Glutamatergic neuron (in vitro differentiated cells): ENCODE measurements at regions not wholly inside any gene's neighbourhood (a gene's known extent, or its start where the extent isn't known, plus 50 kb on each side); places are given as distances from the start of the nearest gene placed in this dataset.
A peak's percentile ranks its signal among the peaks of the same experiment; 100 is the strongest.

ENCODE experiments used
- DNase-seq: peaks from one replicate; pipeline ENCODE4 v3.0.0; 2022
- H3K27ac Mint-ChIP-seq: one replicate; pipeline ENCODE4 v1.8.0; 2020; ENCODE audit warnings: mild to moderate bottlenecking, mixed read lengths, inconsistent platforms; ENCODE audit not compliant: unreplicated experiment
- H3K27me3 Mint-ChIP-seq: one replicate; pipeline ENCODE4 v1.8.0; 2020; ENCODE audit warnings: mild to moderate bottlenecking, moderate library complexity, mixed read lengths, inconsistent platforms; ENCODE audit not compliant: unreplicated experiment
- H3K36me3 Mint-ChIP-seq: one replicate; pipeline ENCODE4 v1.8.0; 2020; ENCODE audit warnings: mild to moderate bottlenecking, mixed read lengths, inconsistent platforms; ENCODE audit not compliant: unreplicated experiment
- H3K4me1 Mint-ChIP-seq: one replicate; pipeline ENCODE4 v1.8.0; 2020; ENCODE audit warnings: mild to moderate bottlenecking, low read depth, mixed read lengths, inconsistent platforms; ENCODE audit not compliant: unreplicated experiment
- H3K4me3 Mint-ChIP-seq: one replicate; pipeline ENCODE4 v1.8.0; 2020; ENCODE audit warnings: mild to moderate bottlenecking, mixed read lengths, inconsistent platforms; ENCODE audit not compliant: unreplicated experiment
- H3K9me3 Mint-ChIP-seq: one replicate; pipeline ENCODE4 v1.8.0; 2020; ENCODE audit warnings: mild to moderate bottlenecking, moderate library complexity, mixed read lengths, inconsistent platforms; ENCODE audit not compliant: unreplicated experiment
- TF ChIP-seq, protein P1 (sequence below): fragments of 200-600 bp; sonication (generic); IDR thresholded peaks from one replicate; pipeline ENCODE4 v1.5.0; 2021; ENCODE audit not compliant: partially characterized antibody, unreplicated experiment

DNA sequence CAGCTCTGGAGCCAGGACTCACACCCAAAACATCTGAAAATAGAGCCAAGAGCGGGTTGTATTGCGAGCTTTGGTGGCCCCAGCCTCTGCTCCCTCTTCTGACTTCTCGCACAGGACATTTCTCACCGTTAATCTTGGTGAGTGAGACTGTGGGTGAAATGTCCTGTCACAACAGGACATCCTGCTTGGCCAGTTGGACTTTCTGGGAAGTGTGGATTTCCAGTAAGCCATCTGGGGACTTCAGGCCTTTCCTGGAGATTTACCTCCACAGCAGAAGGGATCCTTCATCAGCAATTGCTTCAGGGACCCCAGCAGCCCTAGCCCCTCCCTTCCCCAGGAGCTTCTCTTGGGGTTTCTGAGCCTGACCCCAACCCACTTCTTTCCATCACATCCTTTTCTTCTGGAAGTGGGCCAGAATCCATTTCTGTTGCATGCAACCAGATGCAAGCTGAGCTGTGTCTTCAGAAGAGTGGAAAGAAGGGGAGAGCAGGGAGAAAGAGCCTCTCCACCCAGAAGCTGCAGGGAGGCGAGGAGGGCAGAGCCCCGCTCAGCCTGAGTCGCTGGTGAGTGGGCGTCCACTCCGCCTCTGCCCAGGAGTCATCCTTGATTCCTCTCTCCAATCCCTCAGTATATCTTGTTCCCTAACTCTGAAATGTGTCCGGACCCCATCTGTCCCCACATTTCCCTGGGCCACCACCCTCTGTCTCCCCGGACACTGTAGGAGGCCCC is 50.3 kb upstream of the GADD45G start:
- no peaks in the 10 kb centered on the region for H3K36me3 Mint-ChIP-seq
- TF ChIP-seq, protein P1, sequence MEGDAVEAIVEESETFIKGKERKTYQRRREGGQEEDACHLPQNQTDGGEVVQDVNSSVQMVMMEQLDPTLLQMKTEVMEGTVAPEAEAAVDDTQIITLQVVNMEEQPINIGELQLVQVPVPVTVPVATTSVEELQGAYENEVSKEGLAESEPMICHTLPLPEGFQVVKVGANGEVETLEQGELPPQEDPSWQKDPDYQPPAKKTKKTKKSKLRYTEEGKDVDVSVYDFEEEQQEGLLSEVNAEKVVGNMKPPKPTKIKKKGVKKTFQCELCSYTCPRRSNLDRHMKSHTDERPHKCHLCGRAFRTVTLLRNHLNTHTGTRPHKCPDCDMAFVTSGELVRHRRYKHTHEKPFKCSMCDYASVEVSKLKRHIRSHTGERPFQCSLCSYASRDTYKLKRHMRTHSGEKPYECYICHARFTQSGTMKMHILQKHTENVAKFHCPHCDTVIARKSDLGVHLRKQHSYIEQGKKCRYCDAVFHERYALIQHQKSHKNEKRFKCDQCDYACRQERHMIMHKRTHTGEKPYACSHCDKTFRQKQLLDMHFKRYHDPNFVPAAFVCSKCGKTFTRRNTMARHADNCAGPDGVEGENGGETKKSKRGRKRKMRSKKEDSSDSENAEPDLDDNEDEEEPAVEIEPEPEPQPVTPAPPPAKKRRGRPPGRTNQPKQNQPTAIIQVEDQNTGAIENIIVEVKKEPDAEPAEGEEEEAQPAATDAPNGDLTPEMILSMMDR, result no peak
- no peaks in the 10 kb centered on the region for H3K4me1 Mint-ChIP-seq
- no peak overlapping the region for H3K4me3 Mint-ChIP-seq
- H3K27ac Mint-ChIP-seq, result no peak overlapping the region
- H3K27me3 Mint-ChIP-seq, result peaks cover 2% of the 10 kb centered on the region
- DNase-seq, result no peak
- peaks cover 5% of the 10 kb centered on the region for H3K9me3 Mint-ChIP-seq

DNA sequence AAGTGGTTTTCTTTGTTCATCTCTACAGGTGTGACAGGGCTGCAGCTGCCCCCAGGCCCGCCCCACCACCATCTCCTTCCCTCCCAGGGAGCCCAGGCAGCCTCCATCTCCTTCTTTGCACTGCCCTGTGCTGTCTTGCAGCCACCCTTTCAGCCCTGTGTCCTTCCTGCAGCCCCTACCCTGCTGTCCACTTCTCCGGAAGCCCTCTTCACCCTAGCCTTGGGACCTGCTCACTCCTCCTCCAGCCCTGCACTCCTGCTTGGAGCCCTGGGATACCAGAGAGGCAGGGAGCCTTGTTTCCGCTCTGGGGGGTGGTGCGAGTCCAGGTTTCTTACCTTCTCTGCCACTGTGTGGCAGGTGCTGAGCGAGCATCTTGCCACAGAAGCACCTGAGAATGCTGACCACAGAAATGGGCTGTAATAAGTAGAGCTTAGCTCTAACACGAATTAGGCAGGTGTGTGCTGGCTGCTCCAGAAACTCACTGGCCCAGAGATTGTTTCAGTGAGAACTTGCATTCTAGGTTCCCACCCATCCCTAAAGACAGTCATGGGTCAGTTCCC is 51.3 kb upstream of the GADD45G start:
- Mint-ChIP-seq H3K36me3 (no peaks in the 10 kb centered on the region), H3K9me3 (peaks cover 5% of the 10 kb centered on the region), H3K27me3 (peaks cover 2% of the 10 kb centered on the region), H3K27ac (no peak overlapping the region), H3K4me3 (no peak overlapping the region), H3K4me1 (no peaks in the 10 kb centered on the region)
- no peak for DNase-seq
- TF ChIP-seq, protein P1, result no peak

DNA sequence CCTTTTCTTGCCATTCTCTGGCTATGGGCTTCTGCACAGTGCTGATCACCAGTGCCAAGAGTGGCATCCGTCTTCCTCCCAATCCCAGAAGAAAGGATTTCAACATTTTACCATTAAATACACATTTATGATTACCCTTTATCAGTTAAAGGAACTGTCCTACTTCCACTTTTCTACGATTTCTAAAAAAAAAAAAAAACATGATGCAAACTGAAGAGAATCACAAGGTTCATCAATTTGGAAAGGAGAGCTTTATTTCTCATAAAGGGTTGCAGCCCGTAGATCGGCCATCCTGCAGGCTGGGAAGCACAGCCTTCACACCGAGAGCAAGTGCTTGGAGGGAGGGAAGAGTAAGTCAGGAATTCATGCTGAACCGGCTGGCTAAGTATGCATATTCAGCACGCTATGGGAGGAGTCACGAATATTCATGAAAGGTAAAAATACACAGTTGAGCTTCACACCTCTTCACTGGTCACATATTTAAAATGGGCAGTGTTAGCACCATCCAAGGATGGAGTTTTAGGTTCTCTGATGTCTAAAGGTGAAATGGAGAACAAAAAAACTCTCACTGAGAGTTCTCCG is 52.5 kb upstream of the SEMA4D start:
- H3K36me3 Mint-ChIP-seq, result peaks cover 3% of the 10 kb centered on the region

DNA sequence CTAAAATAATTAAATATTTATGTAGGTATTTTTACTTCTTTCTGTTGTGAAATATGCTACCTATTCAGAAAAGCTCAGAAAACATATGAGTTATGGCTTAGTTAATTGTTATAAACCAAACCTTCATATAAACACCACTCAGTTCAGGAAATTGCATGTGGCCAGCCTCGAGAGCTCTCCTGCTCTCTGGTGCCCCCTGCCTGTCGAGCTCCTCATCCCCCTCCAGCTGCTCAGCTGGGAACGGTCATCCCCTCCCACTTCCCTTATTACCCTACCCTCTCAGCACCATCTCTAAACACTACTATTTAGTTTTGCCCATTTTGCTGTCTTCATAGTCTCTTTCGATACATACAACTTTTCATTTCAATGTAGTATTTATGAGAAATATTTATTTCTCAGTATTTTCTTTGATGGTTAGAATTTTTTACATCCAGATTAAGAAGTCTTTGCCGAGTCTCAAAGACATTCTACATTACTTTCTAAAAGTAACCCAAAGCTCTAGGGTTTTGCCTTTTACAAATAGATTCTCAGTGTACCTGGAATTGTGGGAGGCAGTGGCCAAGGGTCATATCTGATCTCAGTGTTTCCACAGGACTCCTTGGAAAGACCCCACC is 51.2 kb upstream of the SEMA4D start:
- Mint-ChIP-seq H3K36me3 (peaks cover 9% of the 10 kb centered on the region), H3K4me3 (no peak overlapping the region)

More for the DNA sequence above, 52.5 kb upstream of the SEMA4D start:
- peaks cover 2% of the 10 kb centered on the region for H3K27me3 Mint-ChIP-seq
- no peak for DNase-seq
- H3K4me3 Mint-ChIP-seq, result no peak overlapping the region
- H3K27ac Mint-ChIP-seq, result no peak overlapping the region
- H3K9me3 Mint-ChIP-seq, result peaks cover 4% of the 10 kb centered on the region
- TF ChIP-seq, protein P1, result no peak
- no peaks in the 10 kb centered on the region for H3K4me1 Mint-ChIP-seq

More for the DNA sequence above, 51.2 kb upstream of the SEMA4D start:
- Mint-ChIP-seq H3K9me3 (peaks cover 3% of the 10 kb centered on the region), H3K27ac (no peak overlapping the region), H3K27me3 (no peaks in the 10 kb centered on the region), H3K4me1 (no peaks in the 10 kb centered on the region)
- TF ChIP-seq, protein P1, result peak; percentile 89
- DNase-seq, result peak; percentile 89
